ENCODE measurements at regions not wholly inside any gene's neighbourhood (a gene's known extent, or its start where the extent isn't known, plus 50 kb on each side); places are given as distances from the start of the nearest gene placed in this dataset.
"Not testable (repeated sequence)": the region's sequence is repeated elsewhere in the genome, so short reads cannot be mapped to it uniquely, and the experiment has no call there.

DNA sequence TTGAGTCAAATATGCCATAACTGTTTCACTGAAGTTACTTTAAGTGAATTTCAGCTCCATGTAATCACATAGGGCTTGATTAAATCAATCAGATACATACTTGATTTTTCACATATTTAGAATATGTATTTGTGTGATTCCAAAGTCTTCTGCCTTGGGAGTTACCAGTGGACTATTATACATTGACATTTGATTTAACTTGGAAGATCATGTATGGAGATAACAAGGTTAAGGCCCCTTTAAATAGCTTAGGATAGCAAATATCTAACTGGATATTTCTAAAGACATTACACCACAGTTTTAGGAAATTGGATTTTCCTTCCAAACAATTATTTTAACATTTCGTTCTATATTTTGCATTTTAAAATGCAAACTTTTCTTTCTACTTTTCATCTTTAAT is 405.0 kb downstream of the RAP2B start:
- H3K4me3 ChIP-seq (ENCODE audit: low read length in 2 of 2) = no peak overlapping the region
- H2BK12ac ChIP-seq (ENCODE audit: low read length) = no peak overlapping the region
- H3K36me3 ChIP-seq (replicated peaks in 1 of 2; ENCODE audit: control insufficient read depth in 2 of 2, insufficient read depth in 2 of 2, low read length in 2 of 2) = no peaks in the 10 kb centered on the region
- H2BK120ac ChIP-seq (ENCODE audit: low read depth, low read length) = no peak overlapping the region
- no peak overlapping the region for H3K14ac ChIP-seq (ENCODE audit: low read length)
- no peaks in the 10 kb centered on the region for H3K27me3 ChIP-seq (ENCODE audit: control insufficient read depth in 3 of 3, insufficient read depth in 3 of 3, low read depth in 1 of 3, low read length in 3 of 3)
- no peaks in the 10 kb centered on the region for H3K79me1 ChIP-seq (ENCODE audit: low read depth, low read length)
- no peak overlapping the region for H4K8ac ChIP-seq (ENCODE audit: low read depth, low read length)
- no peak overlapping the region for H2AK5ac ChIP-seq (ENCODE audit: low read depth, low read length)
- no peak overlapping the region for H3K23ac ChIP-seq (ENCODE audit: low read depth, low read length, poor library complexity)
- H3K4me1 ChIP-seq (ENCODE audit: control insufficient read depth in 2 of 2, insufficient read depth in 1 of 2, low read depth in 1 of 2, low read length in 2 of 2) = no peaks in the 10 kb centered on the region
- H2AFZ ChIP-seq (ENCODE audit: low read length) = no peak overlapping the region
- no peak overlapping the region for H2BK5ac ChIP-seq (ENCODE audit: low read length)
- H3K4ac ChIP-seq (ENCODE audit: low read length) = no peak overlapping the region
- peaks cover 0 to 4% of the 10 kb centered on the region in 2 donors for H3K9me3 ChIP-seq (replicated peaks in 1 of 2; ENCODE audit: control insufficient read depth in 2 of 2, insufficient read depth in 1 of 2, low read depth in 1 of 2, low read length in 2 of 2)
- no peak overlapping the region for H2BK15ac ChIP-seq (ENCODE audit: low read length)
- no peak overlapping the region for H3K27ac ChIP-seq (replicated peaks; ENCODE audit: low read length)
- no peak overlapping the region for H4K91ac ChIP-seq (ENCODE audit: low read depth, low read length, poor library complexity)
- no peak for DNase-seq (ENCODE audit: low spot score)
- no peak overlapping the region for H3K9ac ChIP-seq (ENCODE audit: low read depth, low read length, poor library complexity)
- no peak overlapping the region for H3K4me2 ChIP-seq (ENCODE audit: insufficient read depth, low read length, poor library complexity, severe bottlenecking)
- WGBS, 2 donors (ENCODE audit: extremely low coverage in 2 of 2, insufficient read length in 2 of 2, insufficient replicate concordance in 1 of 2) = no CpG with 5 or more reads among the region's 1 CpG
- no peak overlapping the region for H3K18ac ChIP-seq (ENCODE audit: low read length)

- Histone ChIP-seq H3K4me1 (ENCODE audit: control insufficient read depth in 2 of 2, insufficient read depth in 1 of 2, low read depth in 1 of 2, low read length in 2 of 2) (no peaks in the 10 kb centered on the region), H3K18ac (ENCODE audit: low read length) (no peak overlapping the region), H2AK5ac (ENCODE audit: low read depth, low read length) (no peak overlapping the region), H3K4me3 (ENCODE audit: low read length in 2 of 2) (no peak overlapping the region), H3K9ac (ENCODE audit: low read depth, low read length, poor library complexity) (no peak overlapping the region), H2BK15ac (ENCODE audit: low read length) (no peak overlapping the region), H3K4ac (ENCODE audit: low read length) (no peak overlapping the region), H2BK5ac (ENCODE audit: low read length) (no peak overlapping the region), H3K36me3 (replicated peaks in 1 of 2; ENCODE audit: control insufficient read depth in 2 of 2, insufficient read depth in 2 of 2, low read length in 2 of 2) (no peaks in the 10 kb centered on the region), H3K9me3 (replicated peaks in 1 of 2; ENCODE audit: control insufficient read depth in 2 of 2, insufficient read depth in 1 of 2, low read depth in 1 of 2, low read length in 2 of 2) (peaks cover 0 to 4% of the 10 kb centered on the region in 2 donors), H3K27me3 (ENCODE audit: control insufficient read depth in 3 of 3, insufficient read depth in 3 of 3, low read depth in 1 of 3, low read length in 3 of 3) (no peaks in the 10 kb centered on the region), H2BK12ac (ENCODE audit: low read length) (no peak overlapping the region), H2AFZ (ENCODE audit: low read length) (no peak overlapping the region), H3K14ac (ENCODE audit: low read length) (no peak overlapping the region), H3K4me2 (ENCODE audit: insufficient read depth, low read length, poor library complexity, severe bottlenecking) (no peak overlapping the region), H4K91ac (ENCODE audit: low read depth, low read length, poor library complexity) (no peak overlapping the region), H3K23ac (ENCODE audit: low read depth, low read length, poor library complexity) (no peak overlapping the region), H3K27ac (replicated peaks; ENCODE audit: low read length) (no peak overlapping the region), H3K79me1 (ENCODE audit: low read depth, low read length) (no peaks in the 10 kb centered on the region), H2BK120ac (ENCODE audit: low read depth, low read length) (no peak overlapping the region), H4K8ac (ENCODE audit: low read depth, low read length) (no peak overlapping the region)
- no peak for DNase-seq (ENCODE audit: low spot score)
These were observed 405.5 kb downstream of the RAP2B start for GRCh38 chr3:153567556-153567955.

DNA sequence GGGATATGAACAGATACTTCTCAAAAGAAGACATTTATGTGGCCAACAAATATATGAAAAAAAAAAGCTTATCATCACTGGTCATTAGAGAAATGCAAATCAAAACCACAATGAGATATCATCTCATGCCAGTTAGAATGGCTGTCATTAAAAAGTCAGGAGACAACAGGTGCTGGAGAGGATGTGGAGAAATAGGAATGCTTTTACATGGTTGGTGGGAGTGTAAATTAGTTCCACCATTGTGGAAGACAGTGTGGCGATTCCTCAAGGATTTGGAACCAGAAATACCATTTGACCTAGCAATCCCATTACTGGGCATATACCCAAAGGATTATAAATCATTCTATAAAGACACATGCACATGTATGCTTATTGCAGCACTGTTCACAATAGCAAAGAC is 408.5 kb downstream of the RAP2B start:
- H2AFZ ChIP-seq (ENCODE audit: low read length); H3K79me1 ChIP-seq (ENCODE audit: low read depth, low read length); H2AK5ac ChIP-seq (ENCODE audit: low read depth, low read length); H3K36me3 ChIP-seq (replicated peaks in 1 of 2; ENCODE audit: control insufficient read depth in 2 of 2, insufficient read depth in 2 of 2, low read length in 2 of 2); H3K9ac ChIP-seq (ENCODE audit: low read depth, low read length, poor library complexity); H3K14ac ChIP-seq (ENCODE audit: low read length); H3K4me3 ChIP-seq (ENCODE audit: low read length in 2 of 2); H2BK120ac ChIP-seq (ENCODE audit: low read depth, low read length); H4K8ac ChIP-seq (ENCODE audit: low read depth, low read length); H3K27me3 ChIP-seq (ENCODE audit: control insufficient read depth in 3 of 3, insufficient read depth in 3 of 3, low read depth in 1 of 3, low read length in 3 of 3); H3K4ac ChIP-seq (ENCODE audit: low read length); H2BK5ac ChIP-seq (ENCODE audit: low read length); H2BK12ac ChIP-seq (ENCODE audit: low read length); H3K23ac ChIP-seq (ENCODE audit: low read depth, low read length, poor library complexity); DNase-seq (ENCODE audit: low spot score); H2BK15ac ChIP-seq (ENCODE audit: low read length); H3K9me3 ChIP-seq (replicated peaks in 1 of 2; ENCODE audit: control insufficient read depth in 2 of 2, insufficient read depth in 1 of 2, low read depth in 1 of 2, low read length in 2 of 2); H4K91ac ChIP-seq (ENCODE audit: low read depth, low read length, poor library complexity); H3K4me2 ChIP-seq (ENCODE audit: insufficient read depth, low read length, poor library complexity, severe bottlenecking); H3K27ac ChIP-seq (replicated peaks; ENCODE audit: low read length); H3K18ac ChIP-seq (ENCODE audit: low read length); H3K4me1 ChIP-seq (ENCODE audit: control insufficient read depth in 2 of 2, insufficient read depth in 1 of 2, low read depth in 1 of 2, low read length in 2 of 2): not testable (repeated sequence)
- no CpG with 5 or more reads among the region's 1 CpG for WGBS, 2 donors (ENCODE audit: extremely low coverage in 2 of 2, insufficient read length in 2 of 2, insufficient replicate concordance in 1 of 2)

DNA sequence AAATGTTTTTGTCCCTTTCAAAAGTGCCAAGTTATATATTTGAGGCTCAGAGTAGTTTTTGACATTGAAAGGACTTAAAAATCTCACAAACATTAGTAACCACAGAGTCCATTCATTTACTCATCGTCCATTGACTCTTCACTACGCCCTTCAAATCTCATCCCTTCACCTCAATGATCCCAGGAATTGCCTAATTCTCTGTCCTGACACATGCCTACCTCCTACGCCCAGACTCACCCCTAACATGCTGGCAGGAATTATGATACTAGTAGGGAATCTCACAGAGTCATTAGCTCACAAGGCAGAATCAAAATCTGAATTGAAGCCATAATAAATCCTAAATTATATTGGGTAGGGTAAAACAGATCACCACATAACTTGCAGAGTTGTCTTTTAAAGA is 410.1 kb downstream of the RAP2B start:
- Histone ChIP-seq H3K4ac (ENCODE audit: low read length) (no peak overlapping the region), H3K9me3 (replicated peaks in 1 of 2; ENCODE audit: control insufficient read depth in 2 of 2, insufficient read depth in 1 of 2, low read depth in 1 of 2, low read length in 2 of 2) (peaks cover 0 to 1% of the 10 kb centered on the region in 2 donors), H3K27me3 (ENCODE audit: control insufficient read depth in 3 of 3, insufficient read depth in 3 of 3, low read depth in 1 of 3, low read length in 3 of 3) (no peaks in the 10 kb centered on the region), H3K4me2 (ENCODE audit: insufficient read depth, low read length, poor library complexity, severe bottlenecking) (no peak overlapping the region), H3K14ac (ENCODE audit: low read length) (no peak overlapping the region), H2AFZ (ENCODE audit: low read length) (no peak overlapping the region), H4K91ac (ENCODE audit: low read depth, low read length, poor library complexity) (no peak overlapping the region), H2BK12ac (ENCODE audit: low read length) (no peak overlapping the region), H3K79me1 (ENCODE audit: low read depth, low read length) (no peaks in the 10 kb centered on the region), H2AK5ac (ENCODE audit: low read depth, low read length) (no peak overlapping the region), H3K18ac (ENCODE audit: low read length) (no peak overlapping the region), H2BK120ac (ENCODE audit: low read depth, low read length) (no peak overlapping the region), H2BK5ac (ENCODE audit: low read length) (no peak overlapping the region), H3K27ac (replicated peaks; ENCODE audit: low read length) (no peak overlapping the region), H3K36me3 (replicated peaks in 1 of 2; ENCODE audit: control insufficient read depth in 2 of 2, insufficient read depth in 2 of 2, low read length in 2 of 2) (no peaks in the 10 kb centered on the region), H3K4me3 (ENCODE audit: low read length in 2 of 2) (no peak overlapping the region), H3K9ac (ENCODE audit: low read depth, low read length, poor library complexity) (no peak overlapping the region), H4K8ac (ENCODE audit: low read depth, low read length) (no peak overlapping the region), H2BK15ac (ENCODE audit: low read length) (no peak overlapping the region), H3K23ac (ENCODE audit: low read depth, low read length, poor library complexity) (no peak overlapping the region), H3K4me1 (ENCODE audit: control insufficient read depth in 2 of 2, insufficient read depth in 1 of 2, low read depth in 1 of 2, low read length in 2 of 2) (no peaks in the 10 kb centered on the region)
- WGBS, 2 donors (ENCODE audit: extremely low coverage in 2 of 2, insufficient read length in 2 of 2, insufficient replicate concordance in 1 of 2) = 100% methylated on average over 2 of the region's 3 CpGs; no CpG with 5 or more reads in 1 of the 2 donors
- DNase-seq (ENCODE audit: low spot score) = no peak
